Neural progenitor cell (in vitro differentiated cells): ENCODE measurements at regions not wholly inside any gene's neighbourhood (a gene's known extent, or its start where the extent isn't known, plus 50 kb on each side); places are given as distances from the start of the nearest gene placed in this dataset.

Experiments used
- DNase-seq: peaks from one replicate; pipeline ENCODE4 v3.0.0-alpha.2; 2016; ENCODE audit warnings: low spot score
- H2AFZ ChIP-seq: fragments of 200-600 bp; sonication (generic); replicated peaks from 2 replicates; pipeline ENCODE4 v1.6.1; 2016; ENCODE audit warnings: antibody characterized with exemption
- H3F3A ChIP-seq: fragments of 200-600 bp; sonication (generic); 2 replicates; pipeline ENCODE4 v1.6.1; 2016; ENCODE audit warnings: antibody characterized with exemption, low read depth
- H3K27ac ChIP-seq: fragments of 200-600 bp; sonication (generic); 2 replicates; pipeline ENCODE4 v1.5.1; 2016; ENCODE audit warnings: mild to moderate bottlenecking
- H3K27me3 ChIP-seq: fragments of 200-600 bp; sonication (generic); 2 replicates; pipeline ENCODE4 v1.6.1; 2016; ENCODE audit warnings: mild to moderate bottlenecking, moderate library complexity
- H3K36me3 ChIP-seq: fragments of 200-600 bp; sonication (generic); 2 replicates; pipeline ENCODE4 v1.5.1; 2016
- H3K4me1 ChIP-seq: fragments of 200-600 bp; sonication (generic); 2 replicates; pipeline ENCODE4 v1.6.1; 2016; ENCODE audit warnings: mixed run types
- H3K4me2 ChIP-seq: fragments of 200-600 bp; sonication (generic); 2 replicates; pipeline ENCODE4 v1.6.1; 2016
- H3K4me3 ChIP-seq: fragments of 200-600 bp; sonication (generic); 2 replicates; pipeline ENCODE4 v1.5.1; 2016
- H3K79me2 ChIP-seq: fragments of 200-600 bp; sonication (generic); 2 replicates; pipeline ENCODE4 v1.6.1; 2016; ENCODE audit warnings: low read depth
- H3K9ac ChIP-seq: fragments of 200-600 bp; sonication (generic); 2 replicates; pipeline ENCODE4 v1.6.1; 2016
- H3K9me3 ChIP-seq: fragments of 200-600 bp; sonication (generic); 2 replicates; pipeline ENCODE4 v1.5.1; 2016; ENCODE audit warnings: low read depth
- H4K20me1 ChIP-seq: fragments of 200-600 bp; sonication (generic); 2 replicates; pipeline ENCODE4 v1.6.1; 2016; ENCODE audit warnings: low read depth
- H3K27ac Mint-ChIP-seq: 3 replicates; pipeline ENCODE4 v1.8.0; 2021; ENCODE audit warnings: mixed read lengths
- H3K27me3 Mint-ChIP-seq: 2 replicates; pipeline ENCODE4 v1.8.0; 2022; ENCODE audit warnings: low read depth, mild to moderate bottlenecking, inconsistent platforms, moderate library complexity, mixed read lengths; ENCODE audit not compliant: insufficient read depth
- H3K36me3 Mint-ChIP-seq: 3 replicates; pipeline ENCODE4 v1.8.0; 2021; ENCODE audit warnings: mixed read lengths
- H3K4me1 Mint-ChIP-seq: 3 replicates; pipeline ENCODE4 v1.8.0; 2021; ENCODE audit warnings: mixed read lengths
- H3K4me3 Mint-ChIP-seq: 3 replicates; pipeline ENCODE4 v1.8.0; 2021; ENCODE audit warnings: mild to moderate bottlenecking, moderate library complexity, mixed read lengths
- H3K9me3 Mint-ChIP-seq: 3 replicates; pipeline ENCODE4 v1.8.0; 2020; ENCODE audit warnings: mixed read lengths
- EZH2 ChIP-seq: fragments of 200-600 bp; sonication (generic); IDR thresholded peaks from 2 replicates; pipeline ENCODE4 v1.6.1; 2017; ENCODE audit warnings: antibody characterized with exemption, mild to moderate bottlenecking, moderate library complexity
- EZH2phosphoT487 ChIP-seq: fragments of 200-600 bp; sonication (generic); IDR thresholded peaks from 2 replicates; pipeline ENCODE4 v1.6.1; 2017; ENCODE audit warnings: antibody characterized with exemption
- TF ChIP-seq, protein P1 (sequence below): fragments of 200-600 bp; sonication (generic); IDR thresholded peaks from 2 replicates; pipeline ENCODE4 v1.5.1; 2017; ENCODE audit warnings: antibody characterized with exemption, mild to moderate bottlenecking

DNA sequence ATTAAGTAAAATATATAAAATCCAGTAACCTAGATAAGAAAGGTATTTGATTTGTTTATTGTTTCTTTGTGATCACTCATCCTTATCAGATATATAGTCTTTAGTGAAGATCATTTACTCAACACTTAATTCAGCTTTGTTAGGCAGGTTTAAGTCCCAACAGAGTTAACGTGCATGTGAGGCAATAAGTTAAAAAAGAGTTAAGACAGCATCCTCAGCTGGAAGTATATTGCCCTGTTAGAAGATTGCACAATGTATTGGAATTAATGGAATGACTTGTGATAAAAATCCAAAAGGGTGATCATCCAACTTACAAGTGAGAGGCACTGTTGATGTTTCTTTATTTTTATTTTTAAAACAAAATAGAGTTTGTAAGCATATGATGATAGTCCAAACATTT is 1162.1 kb downstream of the RAPGEF2 start:
- no peak for TF ChIP-seq EZH2phosphoT487
- TF ChIP-seq EZH2 = no peak
- TF ChIP-seq, protein P1, sequence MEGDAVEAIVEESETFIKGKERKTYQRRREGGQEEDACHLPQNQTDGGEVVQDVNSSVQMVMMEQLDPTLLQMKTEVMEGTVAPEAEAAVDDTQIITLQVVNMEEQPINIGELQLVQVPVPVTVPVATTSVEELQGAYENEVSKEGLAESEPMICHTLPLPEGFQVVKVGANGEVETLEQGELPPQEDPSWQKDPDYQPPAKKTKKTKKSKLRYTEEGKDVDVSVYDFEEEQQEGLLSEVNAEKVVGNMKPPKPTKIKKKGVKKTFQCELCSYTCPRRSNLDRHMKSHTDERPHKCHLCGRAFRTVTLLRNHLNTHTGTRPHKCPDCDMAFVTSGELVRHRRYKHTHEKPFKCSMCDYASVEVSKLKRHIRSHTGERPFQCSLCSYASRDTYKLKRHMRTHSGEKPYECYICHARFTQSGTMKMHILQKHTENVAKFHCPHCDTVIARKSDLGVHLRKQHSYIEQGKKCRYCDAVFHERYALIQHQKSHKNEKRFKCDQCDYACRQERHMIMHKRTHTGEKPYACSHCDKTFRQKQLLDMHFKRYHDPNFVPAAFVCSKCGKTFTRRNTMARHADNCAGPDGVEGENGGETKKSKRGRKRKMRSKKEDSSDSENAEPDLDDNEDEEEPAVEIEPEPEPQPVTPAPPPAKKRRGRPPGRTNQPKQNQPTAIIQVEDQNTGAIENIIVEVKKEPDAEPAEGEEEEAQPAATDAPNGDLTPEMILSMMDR = no peak

DNA sequence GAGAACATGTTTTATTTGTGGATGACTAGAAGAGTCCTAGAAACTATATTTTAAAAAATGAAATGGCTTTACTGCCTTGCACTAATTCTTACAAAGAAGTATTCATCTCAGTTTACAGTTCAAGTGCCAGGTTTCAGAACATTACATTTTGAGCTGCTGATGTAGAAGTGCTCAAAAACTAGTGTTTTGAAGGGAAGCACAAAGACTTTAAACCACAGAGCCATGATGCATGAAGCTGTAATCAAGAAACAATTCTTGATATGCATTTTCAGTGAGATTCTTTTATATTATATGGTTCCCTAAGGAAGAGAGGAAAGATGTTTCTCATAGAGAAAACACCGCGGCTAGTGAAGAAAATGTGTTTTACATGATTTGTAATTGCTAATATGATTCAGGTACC is 1163.0 kb downstream of the RAPGEF2 start:
- Mint-ChIP-seq H3K27ac (no peak overlapping the region), H3K4me3 (no peak overlapping the region), H3K9me3 (peaks cover 7% of the 10 kb centered on the region), H3K36me3 (no peaks in the 10 kb centered on the region), H3K4me1 (no peaks in the 10 kb centered on the region), H3K27me3 (no peaks in the 10 kb centered on the region)
- Histone ChIP-seq H3K4me1 (no peaks in the 10 kb centered on the region), H3K9me3 (no peaks in the 10 kb centered on the region), H4K20me1 (no peaks in the 10 kb centered on the region), H3F3A (no peaks in the 10 kb centered on the region), H3K27ac (no peak overlapping the region), H3K27me3 (no peaks in the 10 kb centered on the region), H3K4me3 (no peak overlapping the region), H3K4me2 (no peak overlapping the region), H3K36me3 (no peaks in the 10 kb centered on the region), H3K9ac (no peak overlapping the region), H3K79me2 (no peaks in the 10 kb centered on the region), H2AFZ (no peak overlapping the region)
- no peak for DNase-seq
- no peak for TF ChIP-seq EZH2

More for the DNA sequence above, 1162.1 kb downstream of the RAPGEF2 start:
- Mint-ChIP-seq H3K36me3 (no peaks in the 10 kb centered on the region), H3K4me3 (no peak overlapping the region), H3K4me1 (no peaks in the 10 kb centered on the region), H3K27me3 (no peaks in the 10 kb centered on the region), H3K27ac (no peak overlapping the region), H3K9me3 (peaks cover 6% of the 10 kb centered on the region)
- no peaks in the 10 kb centered on the region for H3F3A ChIP-seq
- H3K9me3 ChIP-seq = no peaks in the 10 kb centered on the region
- H3K4me2 ChIP-seq = no peak overlapping the region
- H2AFZ ChIP-seq = no peak overlapping the region
- no peak overlapping the region for H3K27ac ChIP-seq
- no peak overlapping the region for H3K4me3 ChIP-seq
- H3K36me3 ChIP-seq = no peaks in the 10 kb centered on the region
- no peak overlapping the region for H3K9ac ChIP-seq
- no peaks in the 10 kb centered on the region for H3K27me3 ChIP-seq
- no peaks in the 10 kb centered on the region for H4K20me1 ChIP-seq
- DNase-seq = no peak
- H3K79me2 ChIP-seq = no peaks in the 10 kb centered on the region
- no peaks in the 10 kb centered on the region for H3K4me1 ChIP-seq

DNA sequence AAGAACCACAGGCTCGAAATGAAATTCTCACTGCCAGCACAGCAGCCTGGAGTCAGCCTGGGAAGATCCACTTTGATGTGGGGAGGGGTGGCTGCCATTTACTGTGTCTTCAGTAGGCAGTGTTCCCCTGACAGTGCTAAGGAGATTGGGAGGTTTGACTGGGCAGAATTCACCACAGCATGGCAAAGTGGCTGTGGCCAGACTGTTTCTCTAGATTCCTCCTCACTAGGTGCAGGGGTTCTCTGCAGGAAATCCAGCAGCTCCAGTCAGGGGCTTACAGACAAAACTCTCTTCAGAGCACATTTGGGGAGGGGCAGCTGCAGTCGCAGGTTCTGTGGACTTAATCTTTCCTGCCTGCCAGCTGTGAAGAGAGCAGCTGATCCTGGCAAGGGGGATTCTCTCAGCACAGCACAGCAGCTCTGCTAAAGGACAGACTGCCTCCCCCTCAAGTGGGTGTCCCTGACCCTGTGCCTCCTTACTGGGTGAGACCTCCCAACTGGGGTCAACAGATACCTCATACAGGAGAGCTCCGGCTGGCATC is 1174.0 kb downstream of the RAPGEF2 start:
- Histone ChIP-seq H2AFZ (peak overlapping the region; percentile 82), H3F3A (no peaks in the 10 kb centered on the region), H3K4me1 (peaks cover 8% of the 10 kb centered on the region), H4K20me1 (no peaks in the 10 kb centered on the region), H3K36me3 (no peaks in the 10 kb centered on the region), H3K79me2 (no peaks in the 10 kb centered on the region), H3K4me3 (no peak overlapping the region), H3K4me2 (peak overlapping the region; percentile 38), H3K27ac (no peak overlapping the region), H3K9ac (no peak overlapping the region), H3K27me3 (no peaks in the 10 kb centered on the region), H3K9me3 (no peaks in the 10 kb centered on the region)
- H3K27me3 Mint-ChIP-seq = peaks cover 2% of the 10 kb centered on the region
- no peak overlapping the region for H3K4me3 Mint-ChIP-seq
- TF ChIP-seq EZH2phosphoT487 (no peak), EZH2 (no peak)
- TF ChIP-seq, protein P1 = no peak
- peak; percentile 51 for DNase-seq
- peaks cover 8% of the 10 kb centered on the region for H3K4me1 Mint-ChIP-seq
- H3K27ac Mint-ChIP-seq = no peak overlapping the region
- peaks cover 4% of the 10 kb centered on the region for H3K36me3 Mint-ChIP-seq
- H3K9me3 Mint-ChIP-seq = peaks cover 28% of the 10 kb centered on the region

DNA sequence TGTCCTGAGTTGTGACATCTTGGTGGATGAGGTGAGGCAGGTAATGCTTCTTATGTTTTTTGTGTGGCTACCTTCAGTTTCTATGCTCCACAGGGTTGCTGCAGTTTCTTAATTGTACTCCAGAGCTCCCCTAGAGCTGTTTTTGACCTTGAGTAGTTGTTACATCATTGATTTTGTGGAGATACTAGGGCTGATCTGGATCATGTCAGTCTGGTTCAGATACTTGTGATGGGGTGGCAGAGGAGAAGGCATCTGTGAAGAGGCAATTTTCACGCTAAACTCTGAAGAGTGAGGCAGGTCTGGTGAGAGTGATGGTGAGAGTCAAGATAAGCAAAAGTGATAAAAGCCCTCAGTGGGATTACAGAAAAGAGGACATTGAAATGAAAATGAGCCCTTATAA is 1180.2 kb downstream of the RAPGEF2 start:
- Mint-ChIP-seq H3K4me3 (no peak overlapping the region), H3K4me1 (no peaks in the 10 kb centered on the region), H3K27me3 (no peaks in the 10 kb centered on the region), H3K27ac (no peak overlapping the region), H3K9me3 (peaks cover 16% of the 10 kb centered on the region), H3K36me3 (no peaks in the 10 kb centered on the region)
- Histone ChIP-seq H3K9me3 (no peaks in the 10 kb centered on the region), H3F3A (no peaks in the 10 kb centered on the region), H4K20me1 (no peaks in the 10 kb centered on the region), H3K9ac (no peak overlapping the region), H3K79me2 (no peaks in the 10 kb centered on the region), H3K4me2 (no peak overlapping the region), H3K36me3 (no peaks in the 10 kb centered on the region), H3K4me3 (no peak overlapping the region), H3K4me1 (no peaks in the 10 kb centered on the region), H2AFZ (no peak overlapping the region), H3K27ac (no peak overlapping the region), H3K27me3 (no peaks in the 10 kb centered on the region)
- TF ChIP-seq EZH2 = no peak
- TF ChIP-seq EZH2phosphoT487 = no peak
- TF ChIP-seq, protein P1 = no peak
- DNase-seq = no peak
